ENCODE measurements at regions not wholly inside any gene's neighbourhood (a gene's known extent, or its start where the extent isn't known, plus 50 kb on each side); places are given as distances from the start of the nearest gene placed in this dataset.

GRCh38 chr13:105920370-105920769 is 615.1 kb downstream of the EFNB2 start:
- no peak overlapping the region for H2AFZ ChIP-seq (ENCODE audit: low read length)
- no peak overlapping the region for H3K4me2 ChIP-seq (ENCODE audit: low read length)
- TF ChIP-seq EZH2 (IDR thresholded peaks at IDR 0.05; ENCODE audit: borderline replicate concordance, low read length) = no peak
- TF ChIP-seq, protein P1, sequence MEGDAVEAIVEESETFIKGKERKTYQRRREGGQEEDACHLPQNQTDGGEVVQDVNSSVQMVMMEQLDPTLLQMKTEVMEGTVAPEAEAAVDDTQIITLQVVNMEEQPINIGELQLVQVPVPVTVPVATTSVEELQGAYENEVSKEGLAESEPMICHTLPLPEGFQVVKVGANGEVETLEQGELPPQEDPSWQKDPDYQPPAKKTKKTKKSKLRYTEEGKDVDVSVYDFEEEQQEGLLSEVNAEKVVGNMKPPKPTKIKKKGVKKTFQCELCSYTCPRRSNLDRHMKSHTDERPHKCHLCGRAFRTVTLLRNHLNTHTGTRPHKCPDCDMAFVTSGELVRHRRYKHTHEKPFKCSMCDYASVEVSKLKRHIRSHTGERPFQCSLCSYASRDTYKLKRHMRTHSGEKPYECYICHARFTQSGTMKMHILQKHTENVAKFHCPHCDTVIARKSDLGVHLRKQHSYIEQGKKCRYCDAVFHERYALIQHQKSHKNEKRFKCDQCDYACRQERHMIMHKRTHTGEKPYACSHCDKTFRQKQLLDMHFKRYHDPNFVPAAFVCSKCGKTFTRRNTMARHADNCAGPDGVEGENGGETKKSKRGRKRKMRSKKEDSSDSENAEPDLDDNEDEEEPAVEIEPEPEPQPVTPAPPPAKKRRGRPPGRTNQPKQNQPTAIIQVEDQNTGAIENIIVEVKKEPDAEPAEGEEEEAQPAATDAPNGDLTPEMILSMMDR (IDR thresholded peaks at IDR 0.05; ENCODE audit: low read length) = no peak
- no peaks in the 10 kb centered on the region for H4K20me1 ChIP-seq (ENCODE audit: insufficient read depth, low read length)
- H3K4me3 ChIP-seq (ENCODE audit: low read depth, low read length, poor library complexity, severe bottlenecking) = no peak overlapping the region
- no peaks in the 10 kb centered on the region for H3K9me3 ChIP-seq (ENCODE audit: low read length)
- no peak overlapping the region for H3K9ac ChIP-seq (ENCODE audit: low read length)
- no peak overlapping the region for H3K27ac ChIP-seq (ENCODE audit: low read depth, low read length, poor library complexity, severe bottlenecking)
- no peaks in the 10 kb centered on the region for H3K4me1 ChIP-seq (ENCODE audit: insufficient read depth, low read length, severe bottlenecking)
- H3F3A ChIP-seq (ENCODE audit: insufficient read depth, low read length) = no peaks in the 10 kb centered on the region
- H3K79me2 ChIP-seq (ENCODE audit: insufficient read depth, low read length) = no peaks in the 10 kb centered on the region
- H3K27me3 ChIP-seq (ENCODE audit: insufficient read depth, low read length) = no peaks in the 10 kb centered on the region
- no peaks in the 10 kb centered on the region for H3K9me2 ChIP-seq (ENCODE audit: low read depth, low read length)
- no peaks in the 10 kb centered on the region for H3K36me3 ChIP-seq (ENCODE audit: insufficient read depth, low read length)

DNA sequence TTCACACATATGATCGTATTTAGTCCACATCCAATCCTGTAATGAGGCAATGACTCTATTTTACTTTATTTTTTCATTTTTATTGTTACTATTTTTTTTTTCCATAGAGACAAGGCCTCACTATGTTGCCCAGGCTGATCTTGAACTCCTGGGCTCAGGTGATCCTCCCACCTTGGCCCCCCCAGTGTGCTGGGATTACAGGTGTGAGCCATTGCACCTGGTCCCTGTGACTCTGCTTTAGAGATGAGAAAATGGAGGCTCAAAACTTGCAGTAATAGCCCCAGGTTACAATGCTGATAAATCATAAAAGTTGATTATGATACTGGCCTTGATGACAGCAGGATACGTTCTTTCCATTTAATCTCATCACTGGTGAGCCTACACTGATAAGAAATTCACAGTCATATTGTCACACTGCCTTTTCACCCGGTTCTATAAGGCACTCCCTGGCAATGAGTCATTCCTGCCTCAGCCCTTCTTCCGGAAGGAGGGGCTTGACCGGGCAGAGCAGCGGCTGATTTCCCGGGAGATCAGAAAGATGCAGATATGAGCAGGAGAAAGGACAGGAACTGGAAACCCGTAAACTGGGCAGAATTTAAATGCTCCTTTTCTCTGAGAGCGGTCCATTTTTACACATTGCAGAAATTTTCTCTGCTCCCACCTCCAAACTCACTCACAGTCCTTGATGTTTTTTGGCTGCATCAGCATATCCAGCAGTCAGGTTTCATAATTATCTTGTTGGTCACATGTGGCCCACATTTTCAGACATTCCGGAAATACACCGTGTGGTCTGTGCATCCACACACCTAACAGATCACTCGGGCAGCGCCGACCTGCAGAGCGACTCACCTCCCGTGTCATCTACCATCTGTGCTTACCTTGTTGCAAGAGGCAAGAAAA is 616.4 kb downstream of the EFNB2 start:
- no peaks in the 10 kb centered on the region for H3K79me2 ChIP-seq (ENCODE audit: insufficient read depth, low read length)
- H3K4me2 ChIP-seq (ENCODE audit: low read length) = no peak overlapping the region
- H3K9ac ChIP-seq (ENCODE audit: low read length) = no peak overlapping the region
- no peaks in the 10 kb centered on the region for H4K20me1 ChIP-seq (ENCODE audit: insufficient read depth, low read length)
- H3K27ac ChIP-seq (ENCODE audit: low read depth, low read length, poor library complexity, severe bottlenecking) = no peak overlapping the region
- H3K36me3 ChIP-seq (ENCODE audit: insufficient read depth, low read length) = no peaks in the 10 kb centered on the region
- no peak for TF ChIP-seq EZH2 (IDR thresholded peaks at IDR 0.05; ENCODE audit: borderline replicate concordance, low read length)
- TF ChIP-seq, protein P1 (IDR thresholded peaks at IDR 0.05; ENCODE audit: low read length) = no peak
- no peak overlapping the region for H3K4me3 ChIP-seq (ENCODE audit: low read depth, low read length, poor library complexity, severe bottlenecking)
- H3K9me3 ChIP-seq (ENCODE audit: low read length) = no peaks in the 10 kb centered on the region
- no peaks in the 10 kb centered on the region for H3K4me1 ChIP-seq (ENCODE audit: insufficient read depth, low read length, severe bottlenecking)
- H3F3A ChIP-seq (ENCODE audit: insufficient read depth, low read length) = no peaks in the 10 kb centered on the region
- no peaks in the 10 kb centered on the region for H3K27me3 ChIP-seq (ENCODE audit: insufficient read depth, low read length)
- H3K9me2 ChIP-seq (ENCODE audit: low read depth, low read length) = no peaks in the 10 kb centered on the region
- no peak overlapping the region for H2AFZ ChIP-seq (ENCODE audit: low read length)

GRCh38 chr13:105915146-105915850 is 620.2 kb downstream of the EFNB2 start:
- Histone ChIP-seq H3K27ac (ENCODE audit: low read depth, low read length, poor library complexity, severe bottlenecking) (no peak overlapping the region), H3K4me1 (ENCODE audit: insufficient read depth, low read length, severe bottlenecking) (no peaks in the 10 kb centered on the region), H4K20me1 (ENCODE audit: insufficient read depth, low read length) (no peaks in the 10 kb centered on the region), H3K9me3 (ENCODE audit: low read length) (no peaks in the 10 kb centered on the region), H3K27me3 (ENCODE audit: insufficient read depth, low read length) (no peaks in the 10 kb centered on the region), H3K9me2 (ENCODE audit: low read depth, low read length) (no peaks in the 10 kb centered on the region), H2AFZ (ENCODE audit: low read length) (no peak overlapping the region), H3K4me2 (ENCODE audit: low read length) (no peak overlapping the region), H3K36me3 (ENCODE audit: insufficient read depth, low read length) (no peaks in the 10 kb centered on the region), H3K9ac (ENCODE audit: low read length) (no peak overlapping the region), H3F3A (ENCODE audit: insufficient read depth, low read length) (no peaks in the 10 kb centered on the region), H3K79me2 (ENCODE audit: insufficient read depth, low read length) (no peaks in the 10 kb centered on the region), H3K4me3 (ENCODE audit: low read depth, low read length, poor library complexity, severe bottlenecking) (no peak overlapping the region)
- no peak for TF ChIP-seq EZH2 (IDR thresholded peaks at IDR 0.05; ENCODE audit: borderline replicate concordance, low read length)
- TF ChIP-seq, protein P1 (IDR thresholded peaks at IDR 0.05; ENCODE audit: low read length) = no peak
